CD4-positive, alpha-beta T cell treated with Interleukin-17A for 1 hour (primary cell): ENCODE measurements at regions not wholly inside any gene's neighbourhood (a gene's known extent, or its start where the extent isn't known, plus 50 kb on each side); places are given as distances from the start of the nearest gene placed in this dataset.

ENCODE experiments used
- DNase-seq: peaks from one replicate; pipeline ENCODE4 v3.0.0-alpha.2; 2020

GRCh38 chrX:68944211-68944610 lies 115.4 kb downstream of the EFNB1 start:
- DNase-seq, result no peak

GRCh38 chrX:68942840-68943239 lies 114.0 kb downstream of the EFNB1 start:
- no peak for DNase-seq

- no peak for DNase-seq
These were observed 113.3 kb downstream of the EFNB1 start for GRCh38 chrX:68942104-68942503.

- no peak for DNase-seq
These were observed 112.6 kb downstream of the EFNB1 start for GRCh38 chrX:68941385-68941952.

- no peak for DNase-seq
These were observed 111.8 kb downstream of the EFNB1 start for GRCh38 chrX:68940601-68941000.

GRCh38 chrX:68939868-68940267 lies 111.0 kb downstream of the EFNB1 start:
- no peak for DNase-seq

- DNase-seq, result no peak
These were observed 109.6 kb downstream of the EFNB1 start for GRCh38 chrX:68938244-68939004.

GRCh38 chrX:68937581-68937980 lies 108.8 kb downstream of the EFNB1 start:
- no peak for DNase-seq

GRCh38 chrX:68936608-68937007 lies 107.8 kb downstream of the EFNB1 start:
- no peak for DNase-seq

- DNase-seq, result no peak
These were observed 107.3 kb downstream of the EFNB1 start for GRCh38 chrX:68936126-68936525.

- no peak for DNase-seq
These were observed 106.5 kb downstream of the EFNB1 start for GRCh38 chrX:68935362-68935761.

GRCh38 chrX:68934922-68935321 lies 106.1 kb downstream of the EFNB1 start:
- no peak for DNase-seq

GRCh38 chrX:68934421-68934820 lies 105.6 kb downstream of the EFNB1 start:
- DNase-seq, result no peak

- DNase-seq, result no peak
These were observed 103.8 kb downstream of the EFNB1 start for GRCh38 chrX:68932611-68933010.

GRCh38 chrX:68931345-68931744 lies 102.5 kb downstream of the EFNB1 start:
- no peak for DNase-seq

GRCh38 chrX:68930542-68931317 lies 101.9 kb downstream of the EFNB1 start:
- DNase-seq, result no peak

GRCh38 chrX:68929332-68930150 lies 100.7 kb downstream of the EFNB1 start:
- no peak for DNase-seq

GRCh38 chrX:68928401-68928800 lies 99.6 kb downstream of the EFNB1 start:
- DNase-seq, result no peak

GRCh38 chrX:68927178-68927577 lies 98.4 kb downstream of the EFNB1 start:
- no peak for DNase-seq

- DNase-seq, result no peak
These were observed 94.3 kb downstream of the EFNB1 start for GRCh38 chrX:68923147-68923546.

- no peak for DNase-seq
These were observed 93.2 kb downstream of the EFNB1 start for GRCh38 chrX:68922013-68922412.

- DNase-seq, result no peak
These were observed 91.7 kb downstream of the EFNB1 start for GRCh38 chrX:68920561-68920960.

- DNase-seq, result no peak
These were observed 90.9 kb downstream of the EFNB1 start for GRCh38 chrX:68919707-68920106.
